ENCODE measurements at regions not wholly inside any gene's neighbourhood (a gene's known extent, or its start where the extent isn't known, plus 50 kb on each side); places are given as distances from the start of the nearest gene placed in this dataset.
A peak's percentile ranks its signal among the peaks of the same experiment; 100 is the strongest.

GRCh38 chr10:129416956-129417765, 49.9 kb upstream of the MGMT start:
- H3K4me3 ChIP-seq = no peak overlapping the region
- DNase-seq (peak in 1 of 5 donors; percentile 49), ATAC-seq (peak in 2 of 4 donors; percentile 49 to 70)
- intact Hi-C loops (cut with DNase I) = loop anchor here in 1 of 10 donors (10.0 kb wide), 1 partner anchor 382 kb away; no protein-coding TSS in a partner anchor
- H3K36me3 ChIP-seq = no peaks in the 10 kb centered on the region
- H3K27me3 ChIP-seq = peaks cover 0 to 8% (median 0%) of the 10 kb centered on the region in 9 donors
- WGBS, 4 donors = 65 to 84% (median 68%) methylated on average over 14 of the region's 14 CpGs
- peak overlapping the region in 6 of 12 donors; percentile 4 to 48 (median 42) for H3K27ac ChIP-seq
- TF ChIP-seq POLR2A (IDR thresholded peaks at IDR 0.05) (no peak), CTCF (IDR thresholded peaks at IDR 0.05) (no peak)
- peaks cover 0 to 23% (median 4%) of the 10 kb centered on the region in 12 donors for H3K4me1 ChIP-seq
- H3K9me3 ChIP-seq = no peaks in the 10 kb centered on the region
